GM19025 (cell line): ENCODE measurements at regions not wholly inside any gene's neighbourhood (a gene's known extent, or its start where the extent isn't known, plus 50 kb on each side); places are given as distances from the start of the nearest gene placed in this dataset.

Experiments used
- ATAC-seq: cut with Tn5 transposase; IDR thresholded peaks from one replicate; pipeline ENCODE4 v1.9.1; 2021; ENCODE audit warnings: mild to moderate bottlenecking, low read depth, moderate library complexity; ENCODE audit not compliant: unreplicated experiment

DNA sequence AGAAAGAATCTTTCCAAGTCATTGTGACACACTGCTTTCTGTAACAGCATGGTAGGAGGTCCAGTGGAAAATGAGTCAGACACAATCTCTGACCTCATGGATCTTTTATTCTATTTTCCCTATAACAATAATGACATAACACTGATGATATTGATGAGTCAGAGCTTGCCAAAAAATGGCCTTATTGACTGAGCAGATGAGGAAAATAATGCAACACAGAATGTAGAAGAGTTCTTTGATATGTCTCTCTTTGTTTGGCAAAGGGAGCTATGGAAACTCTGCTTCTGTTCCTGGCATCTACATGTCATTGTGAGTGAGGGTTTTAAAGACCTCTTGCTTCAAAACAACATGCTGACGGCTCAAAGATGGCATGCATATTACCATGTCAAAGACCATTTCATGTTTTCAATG, 443.1 kb upstream of the ZNF608 start:
- ATAC-seq = no peak

GRCh38 chr5:125190232-125191087, 444.0 kb upstream of the ZNF608 start:
- ATAC-seq = no peak

DNA sequence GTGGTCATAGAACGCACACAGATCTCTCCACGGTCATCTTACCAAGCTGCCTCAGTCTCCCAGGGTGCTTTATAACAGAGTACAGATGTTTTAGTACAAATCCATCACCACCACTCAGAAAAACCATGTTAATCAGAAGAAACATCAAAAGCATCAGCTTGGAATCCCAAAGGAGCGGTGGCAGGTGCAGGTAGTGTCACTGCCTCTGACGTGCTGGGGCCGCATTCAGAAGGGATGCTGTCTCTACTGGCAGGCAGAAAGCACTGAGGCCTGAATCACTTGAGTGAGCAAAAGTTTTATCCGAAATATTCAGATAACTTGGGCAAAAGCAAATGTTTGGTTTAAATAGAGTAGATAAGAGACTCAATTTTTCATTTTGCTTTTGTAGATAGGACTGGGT, 448.4 kb upstream of the ZNF608 start:
- ATAC-seq = no peak

DNA sequence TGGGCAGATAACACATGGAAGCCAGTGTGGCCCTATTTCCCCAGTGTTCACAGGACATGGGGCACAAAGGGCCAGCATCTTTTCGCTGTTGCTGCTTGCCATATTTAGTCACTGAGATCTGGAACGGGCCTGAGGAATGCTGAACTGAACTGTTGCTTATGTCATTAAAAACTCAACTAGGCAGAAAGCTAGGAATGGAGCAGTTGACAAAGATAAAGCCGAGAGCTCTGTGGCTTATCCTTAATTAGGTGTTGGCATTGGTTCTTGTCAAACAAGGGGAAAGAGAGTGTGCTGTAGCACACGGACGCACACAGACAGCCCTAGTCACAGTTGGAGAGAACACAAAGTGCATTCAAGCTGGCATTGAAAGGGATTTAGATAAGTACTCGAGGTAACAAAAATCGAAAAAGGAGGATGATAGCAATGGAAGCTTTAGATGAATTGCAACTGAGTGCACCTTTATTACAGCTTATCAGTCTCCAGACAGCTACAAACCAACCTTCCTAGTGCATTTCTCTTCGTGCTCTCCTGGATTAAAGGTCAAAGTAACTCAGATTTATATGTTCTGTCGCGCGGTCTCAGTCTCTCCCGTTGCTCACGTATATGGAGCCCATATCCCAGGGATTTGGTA, 450.2 kb upstream of the ZNF608 start:
- ATAC-seq = no peak

DNA sequence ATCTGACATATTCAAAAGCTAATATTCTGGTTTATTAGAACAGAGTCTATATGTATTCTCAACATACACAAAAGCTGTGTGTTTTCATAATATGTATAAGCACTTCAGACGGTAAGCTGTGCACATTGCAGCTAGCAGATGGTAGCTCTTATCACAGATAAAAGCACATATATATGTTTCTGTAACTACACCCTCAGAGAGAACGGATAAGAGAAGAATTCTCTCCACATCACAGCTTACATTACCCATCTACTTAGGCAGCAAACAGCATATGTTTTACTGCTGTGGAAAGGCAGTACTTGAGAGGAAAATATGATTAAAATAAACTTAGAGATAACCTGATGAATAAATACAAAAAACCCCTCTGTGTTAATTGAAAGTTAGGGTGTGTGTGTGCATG, 450.9 kb upstream of the ZNF608 start:
- no peak for ATAC-seq

GRCh38 chr5:125198270-125198974, 452.0 kb upstream of the ZNF608 start:
- no peak for ATAC-seq

DNA sequence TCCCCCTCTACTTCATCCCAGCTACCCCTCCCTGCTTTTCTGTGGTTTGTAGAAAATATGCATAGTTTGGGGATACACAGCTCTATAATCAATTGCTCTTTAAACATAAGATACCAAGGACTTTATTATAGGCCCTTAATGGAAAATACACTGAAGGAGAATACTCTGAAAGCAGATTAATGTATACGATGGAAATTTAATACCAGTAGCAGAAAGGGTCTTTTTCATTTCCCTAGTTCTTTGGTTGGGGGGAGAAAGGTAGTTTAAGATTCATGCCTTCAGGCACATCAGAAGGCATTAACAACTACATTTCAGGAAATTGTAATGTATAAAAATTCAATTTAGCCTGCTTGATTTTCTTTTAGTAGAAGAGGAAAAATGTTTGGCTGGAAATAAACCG, 452.9 kb upstream of the ZNF608 start:
- no peak for ATAC-seq

- ATAC-seq = no peak
These were observed 453.8 kb upstream of the ZNF608 start for GRCh38 chr5:125199968-125200865.

DNA sequence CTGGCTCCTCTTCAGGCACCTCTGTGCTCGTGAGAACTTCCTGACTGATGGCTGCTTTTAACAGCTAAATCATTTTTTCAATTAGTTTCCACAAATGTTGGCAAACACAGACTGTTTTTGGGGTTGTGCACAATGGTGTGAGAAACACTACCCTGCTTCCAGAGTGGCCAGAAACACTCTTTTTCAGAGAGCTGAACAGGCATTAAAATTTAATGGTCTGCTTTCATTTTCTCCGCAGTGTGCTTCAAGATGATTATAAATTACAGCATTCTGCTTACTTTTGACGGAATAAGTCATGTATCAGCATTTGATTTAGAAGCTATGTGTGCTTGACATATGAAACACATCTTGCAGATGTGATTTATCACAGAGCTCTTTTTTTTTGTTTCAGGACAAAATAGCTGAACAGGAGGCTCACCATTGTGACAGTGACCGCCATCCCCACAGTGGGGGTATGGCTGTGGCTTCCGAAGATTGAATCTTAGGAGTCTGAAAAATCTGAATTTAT, 454.5 kb upstream of the ZNF608 start:
- no peak for ATAC-seq

DNA sequence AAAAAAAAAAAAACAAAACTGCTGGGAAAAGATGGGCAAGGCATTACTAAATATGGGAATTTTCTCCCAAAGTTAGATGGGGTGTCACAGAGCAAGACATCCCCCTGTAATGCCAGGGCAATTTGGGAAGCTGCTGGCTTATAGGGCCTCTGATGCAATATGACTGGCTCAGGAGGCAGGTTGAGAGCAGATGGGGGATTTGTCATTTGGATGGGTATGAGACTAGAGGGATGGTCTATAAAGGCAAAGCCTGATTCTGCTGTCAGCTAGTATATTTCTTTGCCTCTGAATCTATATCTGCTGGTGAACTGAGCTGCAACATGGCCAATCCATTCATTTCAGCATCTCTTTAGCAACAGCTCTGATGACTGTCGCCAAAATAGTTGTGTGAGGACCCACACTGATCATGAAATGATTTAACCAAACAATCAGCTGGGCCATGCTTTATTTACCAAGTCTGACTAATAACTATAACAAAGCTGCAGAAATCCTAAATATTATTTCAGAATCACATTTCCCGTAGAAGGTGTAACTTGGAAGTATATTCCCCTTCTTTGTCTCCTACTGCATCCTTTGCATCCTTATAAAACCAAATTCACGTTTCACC, 455.1 kb upstream of the ZNF608 start:
- ATAC-seq = no peak

- no peak for ATAC-seq
These were observed 455.9 kb upstream of the ZNF608 start for GRCh38 chr5:125202353-125202752.

- no peak for ATAC-seq
These were observed 456.5 kb upstream of the ZNF608 start for GRCh38 chr5:125202871-125203438.

- no peak for ATAC-seq
These were observed 457.5 kb upstream of the ZNF608 start for GRCh38 chr5:125203912-125204311.

DNA sequence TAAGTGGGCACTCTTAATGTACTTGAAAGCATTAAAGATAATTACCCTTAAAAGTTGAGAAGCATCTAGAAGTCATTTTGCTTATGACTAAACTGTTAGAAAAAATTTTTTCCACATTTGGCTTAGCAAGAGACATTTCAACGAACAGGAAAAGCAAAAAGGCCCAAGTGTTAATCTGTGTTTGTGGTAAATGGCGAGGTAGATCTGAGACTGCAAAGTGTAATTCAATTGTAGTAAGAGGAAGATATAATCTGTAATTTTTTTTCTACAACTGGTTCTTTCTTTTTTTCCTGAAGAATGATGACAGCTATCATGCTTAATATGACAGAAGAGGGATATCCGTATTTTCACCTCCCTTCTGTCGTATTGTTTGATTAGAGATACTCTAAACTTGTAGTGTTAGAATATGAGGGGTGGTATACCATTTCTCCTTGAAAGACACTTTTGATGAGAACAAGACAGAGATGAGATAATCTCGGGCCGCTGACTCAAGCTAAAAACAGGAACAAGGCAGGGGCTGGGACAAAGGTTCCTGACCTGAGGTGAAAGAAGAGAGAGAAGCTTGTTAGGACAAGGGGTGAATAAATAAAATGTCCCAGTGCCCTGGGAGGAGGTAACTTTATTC, 459.3 kb upstream of the ZNF608 start:
- no peak for ATAC-seq

DNA sequence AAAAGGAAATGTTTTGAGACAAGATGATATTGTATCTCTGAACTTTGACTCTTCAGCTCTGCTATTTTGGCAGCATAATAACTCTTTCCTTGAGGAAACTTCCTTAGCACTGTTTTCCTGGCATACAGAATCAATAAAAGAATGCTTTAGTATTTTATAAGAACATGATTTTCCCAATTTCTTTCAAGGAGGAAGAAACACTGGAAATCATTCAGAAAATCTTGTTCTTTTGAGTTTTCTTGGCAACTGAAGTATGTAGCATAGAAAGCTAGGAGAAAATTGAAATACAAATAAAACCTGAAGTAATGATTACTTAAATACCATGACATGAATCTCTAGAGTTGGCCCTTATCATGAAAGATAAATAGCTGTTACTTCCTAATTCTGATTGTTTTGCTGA, 461.4 kb upstream of the ZNF608 start:
- ATAC-seq = no peak

- no peak for ATAC-seq
These were observed 463.2 kb upstream of the ZNF608 start for GRCh38 chr5:125209650-125210049.

DNA sequence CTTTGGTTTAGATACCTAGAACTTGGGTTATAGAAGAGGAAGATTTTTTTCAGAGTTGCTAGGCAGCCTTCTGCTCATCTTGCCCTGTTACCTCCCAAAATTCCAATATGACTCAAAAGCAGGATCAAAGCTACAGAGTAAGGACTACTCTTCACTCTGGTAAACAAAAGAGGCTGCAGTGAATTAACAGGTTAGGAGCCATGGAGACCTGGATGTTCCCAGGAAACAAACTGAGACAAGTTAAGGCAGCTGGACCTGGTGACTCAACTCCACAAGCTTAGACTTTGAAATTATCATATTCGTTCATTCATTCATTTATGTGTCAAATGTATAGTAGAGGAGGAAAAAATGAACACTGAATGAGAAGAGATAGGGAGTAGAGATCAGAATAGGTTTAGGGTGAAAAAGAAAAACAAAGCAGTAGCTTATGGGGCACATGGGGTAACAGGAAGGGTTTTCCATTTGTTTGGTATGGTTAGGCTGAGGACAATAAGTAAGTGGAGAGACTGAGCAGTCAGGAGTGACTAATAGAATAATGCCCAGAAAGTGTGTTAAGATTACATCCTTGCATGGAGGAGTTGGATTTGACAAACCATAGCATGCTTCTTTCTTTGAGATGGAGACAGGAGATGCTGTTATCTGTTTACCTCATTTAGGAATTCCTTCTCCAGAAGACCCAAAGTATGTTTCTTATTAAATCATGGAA, 464.0 kb upstream of the ZNF608 start:
- ATAC-seq = no peak

GRCh38 chr5:125214080-125214479, 467.6 kb upstream of the ZNF608 start:
- ATAC-seq = peak; percentile 77
